HepG2 (cell line): ENCODE measurements at regions not wholly inside any gene's neighbourhood (a gene's known extent, or its start where the extent isn't known, plus 50 kb on each side); places are given as distances from the start of the nearest gene placed in this dataset.

Experiments used
- ATF5 ChIP-seq: sonication (generic); formaldehyde crosslinking; IDR thresholded peaks from 2 replicates; pipeline ENCODE4 v1.4.0; 2020; ENCODE audit warnings: mild to moderate bottlenecking, low read depth, missing genetic modification reagents
- BCL6 ChIP-seq: IDR thresholded peaks from 2 replicates; pipeline ENCODE4 v1.6.1; 2016; ENCODE audit warnings: missing genetic modification reagents, missing compliant biosample characterization
- ELK4 ChIP-seq: sonication (generic); formaldehyde crosslinking; IDR thresholded peaks from 2 replicates; pipeline ENCODE4 v1.9.0; 2021; ENCODE audit warnings: missing genetic modification reagents, borderline replicate concordance
- FOXA1 ChIP-seq, 2 experiments: fragments of 450-650 bp in 1 of 2; sonication (generic) in 1 of 2; formaldehyde crosslinking in 1 of 2; IDR thresholded peaks; 2 replicates each; pipeline versions ENCODE4 v1.4.0 to v1.6.1; 2016 to 2020; ENCODE audit warnings: missing genetic modification reagents in 1 of 2
- FOXA3 ChIP-seq: IDR thresholded peaks from 2 replicates; pipeline ENCODE4 v1.6.1; 2016; ENCODE audit warnings: missing genetic modification reagents, missing compliant biosample characterization
- GABPA ChIP-seq, 2 experiments: IDR thresholded peaks; 2 replicates each; pipeline ENCODE4 v1.6.1; 2011 to 2016; ENCODE audit warnings: low read depth in 2 of 2, low read length in 1 of 2, missing biosample characterization in 1 of 2, missing genetic modification characterization in 1 of 2
- HCFC1 ChIP-seq: fragments of 150-350 bp; IDR thresholded peaks from 2 replicates; pipeline ENCODE4 v1.6.1; 2014; ENCODE audit warnings: low read depth, low read length
- JUND ChIP-seq: sonication (generic); formaldehyde crosslinking; IDR thresholded peaks from 2 replicates; pipeline ENCODE4 v1.8.0; 2022; ENCODE audit warnings: mild to moderate bottlenecking, missing genetic modification reagents
- NBN ChIP-seq: fragments of 450-650 bp; conservative IDR thresholded peaks from 2 replicates; pipeline ENCODE4 v1.6.1; 2017
- NKX3-1 ChIP-seq: sonication (generic); formaldehyde crosslinking; IDR thresholded peaks from 2 replicates; pipeline ENCODE4 v1.5.0; 2020; ENCODE audit warnings: missing genetic modification reagents
- PAF1 ChIP-seq: IDR thresholded peaks from 2 replicates; pipeline ENCODE4 v1.6.1; 2016; ENCODE audit warnings: missing genetic modification reagents, missing compliant biosample characterization
- PATZ1 ChIP-seq: sonication (generic); formaldehyde crosslinking; IDR thresholded peaks from 2 replicates; pipeline ENCODE4 v1.4.0; 2020; ENCODE audit warnings: missing genetic modification reagents
- PRPF4 ChIP-seq: fragments of 200-400 bp; formaldehyde crosslinking; IDR thresholded peaks from 2 replicates; pipeline ENCODE4 v1.6.1; 2016; ENCODE audit warnings: low read length, low read depth; ENCODE audit not compliant: poor library complexity, severe bottlenecking
- SMYD3 ChIP-seq: sonication (generic); formaldehyde crosslinking; IDR thresholded peaks from 2 replicates; pipeline ENCODE4 v1.8.1; 2023; ENCODE audit warnings: mild to moderate bottlenecking, missing genetic modification reagents
- SRY ChIP-seq: sonication (generic); formaldehyde crosslinking; IDR thresholded peaks from 2 replicates; pipeline ENCODE4 v1.8.0; 2022; ENCODE audit warnings: mild to moderate bottlenecking, missing genetic modification reagents
- TMF1 ChIP-seq: sonication (generic); formaldehyde crosslinking; IDR thresholded peaks from 2 replicates; pipeline ENCODE4 v1.8.1; 2022; ENCODE audit warnings: low read depth, missing genetic modification reagents
- ZNF747 ChIP-seq: sonication (generic); formaldehyde crosslinking; IDR thresholded peaks from 2 replicates; pipeline ENCODE4 v1.8.1; 2023; ENCODE audit warnings: missing genetic modification reagents, mild to moderate bottlenecking, borderline replicate concordance
- ZNF768 ChIP-seq: sonication (generic); formaldehyde crosslinking; IDR thresholded peaks from 2 replicates; pipeline ENCODE4 v1.4.0; 2020; ENCODE audit warnings: missing genetic modification reagents
- TF ChIP-seq, protein P1 (sequence below): sonication (generic); formaldehyde crosslinking; IDR thresholded peaks from 2 replicates; pipeline ENCODE4 v1.5.1; 2020; ENCODE audit warnings: mild to moderate bottlenecking, missing genetic modification reagents, borderline replicate concordance
- TF ChIP-seq, protein P2 (sequence below): sonication (generic); IDR thresholded peaks from 2 replicates; pipeline ENCODE4 v1.6.1; 2016; ENCODE audit warnings: low read depth, borderline replicate concordance

DNA sequence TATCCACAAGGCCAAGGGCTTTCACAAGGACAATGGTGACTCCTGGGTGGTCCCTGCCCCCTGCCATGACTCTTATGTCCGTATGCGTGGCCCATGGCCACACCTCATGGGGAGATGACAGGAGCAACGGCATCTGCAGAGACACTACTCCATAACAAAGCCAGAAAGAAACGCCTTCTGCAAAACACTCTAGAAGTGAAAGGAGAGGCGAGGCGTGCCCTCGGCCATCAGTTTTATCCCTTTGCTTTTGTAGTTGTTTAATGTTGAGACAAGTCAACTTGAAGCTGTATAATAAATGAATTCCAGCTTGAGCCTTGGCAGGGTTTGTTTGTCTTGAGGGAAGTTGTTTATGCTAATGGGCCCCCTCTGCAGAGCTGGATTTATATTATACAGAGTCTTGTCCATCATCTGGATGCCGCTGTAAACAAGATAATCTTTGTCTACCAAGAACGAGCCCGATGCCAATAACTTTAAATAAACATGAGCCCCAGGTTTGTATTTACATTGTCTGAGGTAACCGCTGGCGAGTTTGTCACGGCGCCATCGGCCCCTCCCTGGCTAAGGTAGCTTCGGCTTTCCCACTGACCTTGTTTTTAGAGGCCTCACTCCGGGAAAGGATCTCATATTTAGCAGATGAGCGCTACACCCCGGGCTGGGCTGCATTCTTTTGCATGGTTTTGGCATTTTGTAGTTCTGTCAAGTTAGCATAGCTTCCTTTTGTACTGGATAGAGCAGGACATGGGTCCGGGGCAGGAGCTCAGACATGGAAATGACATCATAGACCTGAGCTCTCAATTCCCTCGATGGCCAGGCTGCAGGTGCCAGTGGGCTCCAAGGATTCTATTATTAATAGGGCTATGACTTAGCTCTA lies 165.3 kb downstream of the ERCC6L2 start (continued):
- TF ChIP-seq FOXA1 (IDR thresholded peaks at IDR 0.05) (no peak), FOXA1 (CRISPR knock-in tag; IDR thresholded peaks at IDR 0.05) (peak; percentile 66), NKX3-1 (CRISPR knock-in tag) (no peak), PRPF4 (no peak), TMF1 (CRISPR knock-in tag) (no peak), BCL6 (CRISPR knock-in tag) (peak; percentile 53), ELK4 (CRISPR knock-in tag) (no peak), PAF1 (CRISPR knock-in tag) (no peak), ATF5 (CRISPR knock-in tag) (no peak), FOXA3 (CRISPR knock-in tag) (peak; percentile 80), ZNF768 (no peak), JUND (CRISPR knock-in tag) (no peak), SMYD3 (CRISPR knock-in tag) (no peak), ZNF747 (no peak), PATZ1 (CRISPR knock-in tag) (peak; percentile 73), SRY (CRISPR knock-in tag) (no peak), GABPA (IDR thresholded peaks at IDR 0.05; ENCODE audit: low read depth, low read length) (no peak), GABPA (CRISPR knock-in tag; IDR thresholded peaks at IDR 0.05; ENCODE audit: low read depth) (no peak), NBN (no peak), HCFC1 (no peak)
- TF ChIP-seq, protein P1, sequence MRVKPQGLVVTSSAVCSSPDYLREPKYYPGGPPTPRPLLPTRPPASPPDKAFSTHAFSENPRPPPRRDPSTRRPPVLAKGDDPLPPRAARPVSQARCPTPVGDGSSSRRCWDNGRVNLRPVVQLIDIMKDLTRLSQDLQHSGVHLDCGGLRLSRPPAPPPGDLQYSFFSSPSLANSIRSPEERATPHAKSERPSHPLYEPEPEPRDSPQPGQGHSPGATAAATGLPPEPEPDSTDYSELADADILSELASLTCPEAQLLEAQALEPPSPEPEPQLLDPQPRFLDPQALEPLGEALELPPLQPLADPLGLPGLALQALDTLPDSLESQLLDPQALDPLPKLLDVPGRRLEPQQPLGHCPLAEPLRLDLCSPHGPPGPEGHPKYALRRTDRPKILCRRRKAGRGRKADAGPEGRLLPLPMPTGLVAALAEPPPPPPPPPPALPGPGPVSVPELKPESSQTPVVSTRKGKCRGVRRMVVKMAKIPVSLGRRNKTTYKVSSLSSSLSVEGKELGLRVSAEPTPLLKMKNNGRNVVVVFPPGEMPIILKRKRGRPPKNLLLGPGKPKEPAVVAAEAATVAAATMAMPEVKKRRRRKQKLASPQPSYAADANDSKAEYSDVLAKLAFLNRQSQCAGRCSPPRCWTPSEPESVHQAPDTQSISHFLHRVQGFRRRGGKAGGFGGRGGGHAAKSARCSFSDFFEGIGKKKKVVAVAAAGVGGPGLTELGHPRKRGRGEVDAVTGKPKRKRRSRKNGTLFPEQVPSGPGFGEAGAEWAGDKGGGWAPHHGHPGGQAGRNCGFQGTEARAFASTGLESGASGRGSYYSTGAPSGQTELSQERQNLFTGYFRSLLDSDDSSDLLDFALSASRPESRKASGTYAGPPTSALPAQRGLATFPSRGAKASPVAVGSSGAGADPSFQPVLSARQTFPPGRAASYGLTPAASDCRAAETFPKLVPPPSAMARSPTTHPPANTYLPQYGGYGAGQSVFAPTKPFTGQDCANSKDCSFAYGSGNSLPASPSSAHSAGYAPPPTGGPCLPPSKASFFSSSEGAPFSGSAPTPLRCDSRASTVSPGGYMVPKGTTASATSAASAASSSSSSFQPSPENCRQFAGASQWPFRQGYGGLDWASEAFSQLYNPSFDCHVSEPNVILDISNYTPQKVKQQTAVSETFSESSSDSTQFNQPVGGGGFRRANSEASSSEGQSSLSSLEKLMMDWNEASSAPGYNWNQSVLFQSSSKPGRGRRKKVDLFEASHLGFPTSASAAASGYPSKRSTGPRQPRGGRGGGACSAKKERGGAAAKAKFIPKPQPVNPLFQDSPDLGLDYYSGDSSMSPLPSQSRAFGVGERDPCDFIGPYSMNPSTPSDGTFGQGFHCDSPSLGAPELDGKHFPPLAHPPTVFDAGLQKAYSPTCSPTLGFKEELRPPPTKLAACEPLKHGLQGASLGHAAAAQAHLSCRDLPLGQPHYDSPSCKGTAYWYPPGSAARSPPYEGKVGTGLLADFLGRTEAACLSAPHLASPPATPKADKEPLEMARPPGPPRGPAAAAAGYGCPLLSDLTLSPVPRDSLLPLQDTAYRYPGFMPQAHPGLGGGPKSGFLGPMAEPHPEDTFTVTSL (CRISPR knock-in tag) = peak; percentile 43; the same call in 1 of the 2 replicates
- TF ChIP-seq, protein P2, sequence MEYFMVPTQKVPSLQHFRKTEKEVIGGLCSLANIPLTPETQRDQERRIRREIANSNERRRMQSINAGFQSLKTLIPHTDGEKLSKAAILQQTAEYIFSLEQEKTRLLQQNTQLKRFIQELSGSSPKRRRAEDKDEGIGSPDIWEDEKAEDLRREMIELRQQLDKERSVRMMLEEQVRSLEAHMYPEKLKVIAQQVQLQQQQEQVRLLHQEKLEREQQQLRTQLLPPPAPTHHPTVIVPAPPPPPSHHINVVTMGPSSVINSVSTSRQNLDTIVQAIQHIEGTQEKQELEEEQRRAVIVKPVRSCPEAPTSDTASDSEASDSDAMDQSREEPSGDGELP = no peak
